NT2/D1 (cell line): ENCODE measurements at regions not wholly inside any gene's neighbourhood (a gene's known extent, or its start where the extent isn't known, plus 50 kb on each side); places are given as distances from the start of the nearest gene placed in this dataset.
"Not testable (repeated sequence)": the region's sequence is repeated elsewhere in the genome, so short reads cannot be mapped to it uniquely, and the experiment has no call there.

Experiments
- YY1 ChIP-seq: IDR thresholded peaks from 2 replicates; pipeline ENCODE4 v1.6.1; 2011; ENCODE audit not compliant: insufficient read length, insufficient read depth
- ZNF274 ChIP-seq: IDR thresholded peaks from 2 replicates; pipeline ENCODE4 v1.6.1; 2011; ENCODE audit warnings: mild to moderate bottlenecking, low read depth, low read length

DNA sequence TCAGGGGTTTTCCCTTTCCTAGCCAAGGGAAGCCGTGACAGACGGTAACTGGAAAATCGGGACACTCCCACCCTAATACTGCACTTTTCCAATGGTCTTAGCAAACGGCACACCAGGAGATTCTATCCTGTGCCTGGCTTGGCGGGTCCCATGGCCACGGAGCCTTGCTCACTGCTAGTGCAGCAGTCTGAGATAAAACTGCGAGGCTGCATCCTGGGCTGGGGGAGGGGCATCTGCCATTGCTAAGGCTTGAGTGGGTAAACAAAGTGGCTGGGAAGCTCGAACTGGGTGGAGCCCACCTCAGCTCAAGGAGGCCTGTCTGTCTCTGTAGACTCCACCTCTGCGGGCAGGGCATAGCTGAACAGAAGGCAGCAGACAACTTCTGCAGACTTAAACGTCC lies 604.1 kb upstream of the IGFBP7 start:
- TF ChIP-seq YY1, ZNF274: not testable (repeated sequence)
